IMR-90 (cell line): ENCODE measurements at regions not wholly inside any gene's neighbourhood (a gene's known extent, or its start where the extent isn't known, plus 50 kb on each side); places are given as distances from the start of the nearest gene placed in this dataset.

Experiments
- ATAC-seq: fragments of 200-7000 bp; cut with Tn5 transposase; 2 replicates; pipeline ENCODE4 v1.9.1; 2020; ENCODE audit warnings: low read depth, mild to moderate bottlenecking, moderate library complexity
- BruUV-seq: library from RNA; stranded (reverse); fragments of 400-500 nt; replicated peaks from 2 replicates; lab custom pipeline; 2021; lab: Mats Ljungman, UMichigan
- CTCF ChIA-PET: fragments of 300-600 bp; formaldehyde crosslinking; extraction: SDS; loops from one replicate; lab custom pipeline; 2021; ENCODE audit warnings: antibody characterized with exemption; lab: Yijun Ruan, JAX
- POLR2A ChIA-PET: fragments of 300-600 bp; sonication (Branson Sonifier 250); formaldehyde crosslinking; loops from one replicate; lab custom pipeline; 2022; ENCODE audit warnings: antibody characterized with exemption; ENCODE audit not compliant: unreplicated experiment; lab: Charles Lee
- DNase-seq: peaks from one replicate; pipeline ENCODE4 v3.0.0; 2013
- H2AFZ ChIP-seq: replicated peaks from 2 replicates; pipeline ENCODE3; 2013; ENCODE audit warnings: low read length, mild to moderate bottlenecking; ENCODE audit not compliant: poor library complexity
- H2AK5ac ChIP-seq: 2 replicates; pipeline ENCODE4 v1.6.1; 2013; ENCODE audit warnings: low read depth, low read length, inconsistent platforms
- H2AK9ac ChIP-seq: replicated peaks from 2 replicates; pipeline ENCODE3; 2013; ENCODE audit warnings: mild to moderate bottlenecking, low read depth, low read length, moderate library complexity; ENCODE audit not compliant: poor library complexity
- H2BK120ac ChIP-seq: 2 replicates; pipeline ENCODE4 v1.6.1; 2013; ENCODE audit warnings: low read depth, low read length, inconsistent platforms
- H2BK15ac ChIP-seq: 3 replicates; pipeline ENCODE4 v1.6.1; 2013; ENCODE audit warnings: low read depth, low read length, inconsistent platforms
- H2BK20ac ChIP-seq: 2 replicates; pipeline ENCODE4 v1.6.1; 2013; ENCODE audit warnings: low read depth, mild to moderate bottlenecking, inconsistent platforms, low read length, moderate library complexity
- H2BK5ac ChIP-seq: 2 replicates; pipeline ENCODE4 v1.6.1; 2013; ENCODE audit warnings: mild to moderate bottlenecking, low read depth, low read length, inconsistent platforms; ENCODE audit not compliant: poor library complexity, severe bottlenecking
- H3K14ac ChIP-seq: replicated peaks from 2 replicates; pipeline ENCODE4 v1.6.1; 2013; ENCODE audit warnings: low read depth, low read length, inconsistent platforms
- H3K18ac ChIP-seq: 2 replicates; pipeline ENCODE4 v1.6.1; 2013; ENCODE audit warnings: low read depth, low read length, control low read depth
- H3K23ac ChIP-seq: 2 replicates; pipeline ENCODE4 v1.6.1; 2013; ENCODE audit warnings: low read depth, low read length, inconsistent platforms
- H3K27ac ChIP-seq: 2 replicates; pipeline ENCODE4 v1.5.1; 2013; ENCODE audit warnings: mild to moderate bottlenecking, control low read depth, low read length; ENCODE audit not compliant: insufficient read depth
- H3K27me3 ChIP-seq: 2 replicates; pipeline ENCODE4 v1.6.1; 2013; ENCODE audit warnings: low read length; ENCODE audit not compliant: control insufficient read depth, insufficient read depth
- H3K36me3 ChIP-seq: 2 replicates; pipeline ENCODE4 v1.6.1; 2013; ENCODE audit warnings: low read length, mixed read lengths; ENCODE audit not compliant: control insufficient read depth, insufficient read depth
- H3K4ac ChIP-seq: 2 replicates; pipeline ENCODE4 v1.6.1; 2013; ENCODE audit warnings: low read depth, low read length, inconsistent platforms
- H3K4me1 ChIP-seq: 2 replicates; pipeline ENCODE4 v1.6.1; 2013; ENCODE audit warnings: low read length, mixed read lengths; ENCODE audit not compliant: control insufficient read depth, insufficient read depth
- H3K4me2 ChIP-seq: 2 replicates; pipeline ENCODE4 v1.6.1; 2013; ENCODE audit warnings: low read depth, mild to moderate bottlenecking, control low read depth, low read length, moderate library complexity
- H3K4me3 ChIP-seq: 2 replicates; pipeline ENCODE4 v1.5.1; 2013; ENCODE audit warnings: low read depth, mild to moderate bottlenecking, control low read depth, low read length, moderate library complexity; ENCODE audit not compliant: insufficient read depth
- H3K56ac ChIP-seq: 2 replicates; pipeline ENCODE4 v1.6.1; 2013; ENCODE audit warnings: low read length, inconsistent platforms; ENCODE audit not compliant: insufficient read depth; ENCODE audit errors: extremely low read depth
- H3K79me1 ChIP-seq, 2 experiments: 2 replicates each; pipeline ENCODE4 v1.6.1; 2013; ENCODE audit warnings: low read length in 2 of 2, inconsistent platforms in 1 of 2, low read depth in 1 of 2
- H3K9ac ChIP-seq: 2 replicates; pipeline ENCODE4 v1.6.1; 2013; ENCODE audit warnings: low read depth, low read length, control low read depth
- H3K9me1 ChIP-seq: 2 replicates; pipeline ENCODE4 v1.6.1; 2013; ENCODE audit warnings: low read length, inconsistent platforms; ENCODE audit not compliant: insufficient read depth
- H3K9me3 ChIP-seq: 2 replicates; pipeline ENCODE4 v1.6.1; 2013; ENCODE audit warnings: low read length; ENCODE audit not compliant: control insufficient read depth, insufficient read depth
- H4K20me1 ChIP-seq: 2 replicates; pipeline ENCODE4 v1.6.1; 2013; ENCODE audit warnings: low read length, inconsistent platforms; ENCODE audit not compliant: insufficient read depth
- H4K5ac ChIP-seq: 2 replicates; pipeline ENCODE4 v1.6.1; 2013; ENCODE audit warnings: mild to moderate bottlenecking, low read depth, low read length, control low read depth
- H4K8ac ChIP-seq, 2 experiments: 2 replicates each; pipeline ENCODE4 v1.6.1; 2013; ENCODE audit warnings: low read depth in 2 of 2, low read length in 2 of 2, control low read depth in 1 of 2, inconsistent platforms in 1 of 2
- H4K91ac ChIP-seq: 2 replicates; pipeline ENCODE4 v1.6.1; 2013; ENCODE audit warnings: low read depth, low read length, inconsistent platforms; ENCODE audit not compliant: insufficient read depth
- CEBPB ChIP-seq: IDR thresholded peaks from 2 replicates; pipeline ENCODE4 v1.6.1; 2012; ENCODE audit warnings: low read depth, low read length, improper control_type of control experiment
- CHD1 ChIP-seq: IDR thresholded peaks from 2 replicates; pipeline ENCODE4 v1.6.1; 2012; ENCODE audit warnings: low read depth, low read length, improper control_type of control experiment
- CTCF ChIP-seq: conservative IDR thresholded peaks from 2 replicates; pipeline ENCODE4 v1.5.1; 2012; ENCODE audit warnings: mild to moderate bottlenecking, low read depth, low read length, improper control_type of control experiment
- ELK1 ChIP-seq: fragments of 150-350 bp; IDR thresholded peaks from 2 replicates; pipeline ENCODE4 v1.6.1; 2016; ENCODE audit warnings: low read depth, mild to moderate bottlenecking, low read length, moderate library complexity, borderline replicate concordance
- FOS ChIP-seq: fragments of 150-350 bp; IDR thresholded peaks from 2 replicates; pipeline ENCODE4 v1.6.1; 2016; ENCODE audit warnings: low read depth, low read length
- MAFK ChIP-seq: IDR thresholded peaks from 2 replicates; pipeline ENCODE4 v1.6.1; 2012; ENCODE audit warnings: low read depth, low read length, improper control_type of control experiment
- MAZ ChIP-seq: IDR thresholded peaks from 2 replicates; pipeline ENCODE4 v1.6.1; 2012; ENCODE audit warnings: low read depth, mild to moderate bottlenecking, low read length, improper control_type of control experiment, moderate library complexity, borderline replicate concordance
- MXI1 ChIP-seq: IDR thresholded peaks from 2 replicates; pipeline ENCODE4 v1.6.1; 2012; ENCODE audit warnings: low read depth, mild to moderate bottlenecking, low read length, moderate library complexity, borderline replicate concordance
- NFE2L2 ChIP-seq: fragments of 150-350 bp; IDR thresholded peaks from 2 replicates; pipeline ENCODE4 v1.6.1; 2016; ENCODE audit warnings: low read depth, mild to moderate bottlenecking, low read length
- POLR2A ChIP-seq: IDR thresholded peaks from 2 replicates; pipeline ENCODE4 v1.6.1; 2012; ENCODE audit warnings: mild to moderate bottlenecking, low read depth, low read length
- RAD21 ChIP-seq: IDR thresholded peaks from 2 replicates; pipeline ENCODE4 v1.6.1; 2012; ENCODE audit warnings: low read length, improper control_type of control experiment
- RCOR1 ChIP-seq: IDR thresholded peaks from 2 replicates; pipeline ENCODE4 v1.6.1; 2012; ENCODE audit warnings: mild to moderate bottlenecking, low read length, improper control_type of control experiment; ENCODE audit not compliant: insufficient replicate concordance
- RFX5 ChIP-seq: IDR thresholded peaks from 2 replicates; pipeline ENCODE4 v1.8.0; 2012; ENCODE audit warnings: low read depth, mild to moderate bottlenecking, low read length, moderate library complexity
- SMC3 ChIP-seq: fragments of 150-350 bp; IDR thresholded peaks from 2 replicates; pipeline ENCODE4 v1.6.1; 2016; ENCODE audit warnings: low read depth, mild to moderate bottlenecking, antibody characterized with exemption, low read length, moderate library complexity
- WGBS, 2 experiments: methylation state at CpG; one replicate each; pipeline versions ENCODE4 v1.1.5 to v1.1.7; 2013; ENCODE audit warnings: missing lambda C conversion rate in 2 of 2; ENCODE audit not compliant: insufficient read length in 1 of 2; ENCODE audit errors: extremely low coverage in 2 of 2; 5-methylcytosine and 5-hydroxymethylcytosine counted together
- dilution Hi-C: fragments of 300-500 bp; cut with HindIII; formaldehyde crosslinking; loops from one replicate; pipeline ENCODE4 v1.14.3; 2018; ENCODE audit warnings: low sequenced_read_pairs; ENCODE audit not compliant: unreplicated experiment
- in situ Hi-C: fragments of 300-500 bp; cut with MboI; formaldehyde crosslinking; loops from 3 replicates; pipeline ENCODE4 v1.14.3; 2019; ENCODE audit warnings: low sequenced_read_pairs, inconsistent platforms, mixed read lengths
- intact Hi-C: fragments of 100-400 bp; cut with micrococcal nuclease; formaldehyde crosslinking; loops from 2 replicates; pipeline ENCODE4 v1.10.0; 2022

GRCh38 chrX:40169193-40170101, 71.7 kb upstream of the BCOR start:
- no peak overlapping the region for H2BK120ac ChIP-seq
- no peak overlapping the region; the same call in 1 of the 2 replicates for H4K5ac ChIP-seq
- CTCF ChIA-PET, result interaction anchor here (0.6 to 1.1 kb wide), 6 partner anchors 20 to 847 kb away, joined by 3 to 4 read pairs (median 4); no protein-coding TSS in a partner anchor
- WGBS, 2 experiments, result 20% methylated on average over 14 of the region's 44 CpGs; no CpG with 5 or more reads in 1 of the 2 experiments
- H3K4me3 ChIP-seq, result no peak overlapping the region
- POLR2A ChIA-PET, result no interaction called here
- peak overlapping the region; percentile 53 for H3K4me2 ChIP-seq
- no peak overlapping the region for H2AK9ac ChIP-seq
- no peak overlapping the region for H4K91ac ChIP-seq
- in situ Hi-C loops (loop anchor here (5.0 kb wide), 1 partner anchor 62 kb away; no protein-coding TSS in a partner anchor), intact Hi-C loops (loop anchor here (2.0 to 10.0 kb wide), 4 partner anchors 72 to 515 kb away; partner anchors contain the start of gene BCOR), dilution Hi-C loops (no loop called here)
- H3K4ac ChIP-seq, result no peak overlapping the region; the same call in 1 of the 2 replicates
- H3K79me1 ChIP-seq, result no peaks in the 10 kb centered on the region
- H4K20me1 ChIP-seq, result no peaks in the 10 kb centered on the region
- no peak overlapping the region for H3K23ac ChIP-seq
- H3K9me3 ChIP-seq, result no peaks in the 10 kb centered on the region; the same call in 1 of the 2 replicates
- H3K4me1 ChIP-seq, result no peaks in the 10 kb centered on the region; the same call in 1 of the 2 replicates
- no peak overlapping the region for H2BK20ac ChIP-seq
- 0 out of 2 replicates have a peak overlapping the region, but pooled peaks have one; percentile 0 for H3K18ac ChIP-seq
- peaks cover 21% of the 10 kb centered on the region for H3K27me3 ChIP-seq
- no peak overlapping the region for H3K27ac ChIP-seq
- no TSS peak for BruUV-seq
- H3K9ac ChIP-seq, result peak overlapping the region; percentile 20; the same call in 1 of the 2 replicates
- no peaks in the 10 kb centered on the region for H3K36me3 ChIP-seq
- peak overlapping the region; percentile 73 for H2AFZ ChIP-seq
- DNase-seq, result peak; percentile 75
- no peaks in the 10 kb centered on the region for H3K9me1 ChIP-seq
- H3K14ac ChIP-seq, result no peak overlapping the region
- peak overlapping the region; percentile 68 to 77; a peak in 2 of 4 replicates for H4K8ac ChIP-seq
- H2AK5ac ChIP-seq, result no peak overlapping the region
- peak; percentile 73 for ATAC-seq
- H2BK5ac ChIP-seq, result no peak overlapping the region
- no peak overlapping the region for H2BK15ac ChIP-seq
- no peak overlapping the region for H3K56ac ChIP-seq
- no peak for TF ChIP-seq MAZ
- no peak for TF ChIP-seq RFX5
- TF ChIP-seq CEBPB, result no peak
- no peak for TF ChIP-seq MAFK
- TF ChIP-seq POLR2A, result no peak
- TF ChIP-seq FOS, result no peak
- TF ChIP-seq RAD21, result peak; percentile 56
- no peak for TF ChIP-seq RCOR1
- TF ChIP-seq SMC3, result peak; percentile 45
- TF ChIP-seq MXI1, result no peak
- peak; percentile 64 for TF ChIP-seq CTCF
- no peak for TF ChIP-seq CHD1
- no peak for TF ChIP-seq NFE2L2
- no peak for TF ChIP-seq ELK1
